ENCODE measurements at regions not wholly inside any gene's neighbourhood (a gene's known extent, or its start where the extent isn't known, plus 50 kb on each side); places are given as distances from the start of the nearest gene placed in this dataset.

DNA sequence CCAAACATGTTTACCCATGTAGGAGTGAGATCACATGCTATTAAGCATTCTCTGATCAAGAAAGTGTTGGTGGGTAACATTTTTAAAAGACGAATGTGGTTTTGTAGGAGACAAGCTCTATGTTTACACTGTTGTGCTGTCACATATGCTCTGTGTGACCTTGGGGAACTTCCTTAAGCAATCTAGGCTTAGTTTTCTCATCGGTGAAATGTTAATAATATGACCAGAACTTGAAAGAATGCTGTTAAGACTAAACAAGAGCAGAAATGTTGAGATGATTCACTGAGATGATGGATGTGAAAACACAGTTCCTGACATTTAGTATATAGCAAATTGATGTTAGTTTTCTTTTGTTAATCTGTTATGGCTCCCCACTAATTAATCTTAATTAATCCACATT lies 860.9 kb upstream of the CNTNAP5 start:
- Mint-ChIP-seq H3K27me3 (ENCODE audit: low read depth) (no peaks in the 10 kb centered on the region), H3K9me3 (ENCODE audit: insufficient read depth) (peaks cover 5% of the 10 kb centered on the region), H3K36me3 (ENCODE audit: low read depth) (no peaks in the 10 kb centered on the region), H3K4me1 (ENCODE audit: low read depth) (no peaks in the 10 kb centered on the region), H3K4me3 (no peak overlapping the region), H3K27ac (no peak overlapping the region)
- CTCF ChIA-PET: no interaction called here
- DNase-seq: no peak
- POLR2A ChIA-PET: no interaction called here
- ATAC-seq: no peak

DNA sequence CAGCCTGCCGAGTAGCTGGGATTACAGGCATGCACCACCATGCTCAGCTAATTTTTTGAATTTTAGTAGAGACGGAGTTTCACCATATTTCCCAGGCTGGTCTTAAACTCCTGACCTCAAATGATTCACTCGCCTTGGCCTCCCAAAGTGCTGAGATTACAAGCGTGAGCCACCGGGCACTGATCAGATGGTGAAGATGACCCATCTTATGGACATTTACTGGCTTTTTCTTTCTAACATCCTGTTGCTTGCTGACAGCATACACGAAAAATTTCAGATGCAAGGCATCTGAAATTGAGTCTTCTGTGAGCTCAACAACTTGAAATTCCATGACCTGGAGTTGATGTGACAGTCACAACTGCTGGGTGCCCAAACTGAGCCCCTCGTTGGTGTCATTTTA lies 859.5 kb upstream of the CNTNAP5 start:
- H3K4me3 Mint-ChIP-seq: no peak overlapping the region
- DNase-seq: no peak
- no peak overlapping the region for H3K27ac Mint-ChIP-seq
- POLR2A ChIA-PET: no interaction called here
- no peaks in the 10 kb centered on the region for H3K4me1 Mint-ChIP-seq (ENCODE audit: low read depth)
- no peaks in the 10 kb centered on the region for H3K27me3 Mint-ChIP-seq (ENCODE audit: low read depth)
- CTCF ChIA-PET: no interaction called here
- ATAC-seq: no peak
- no peaks in the 10 kb centered on the region for H3K36me3 Mint-ChIP-seq (ENCODE audit: low read depth)
- H3K9me3 Mint-ChIP-seq (ENCODE audit: insufficient read depth): peaks cover 10% of the 10 kb centered on the region

DNA sequence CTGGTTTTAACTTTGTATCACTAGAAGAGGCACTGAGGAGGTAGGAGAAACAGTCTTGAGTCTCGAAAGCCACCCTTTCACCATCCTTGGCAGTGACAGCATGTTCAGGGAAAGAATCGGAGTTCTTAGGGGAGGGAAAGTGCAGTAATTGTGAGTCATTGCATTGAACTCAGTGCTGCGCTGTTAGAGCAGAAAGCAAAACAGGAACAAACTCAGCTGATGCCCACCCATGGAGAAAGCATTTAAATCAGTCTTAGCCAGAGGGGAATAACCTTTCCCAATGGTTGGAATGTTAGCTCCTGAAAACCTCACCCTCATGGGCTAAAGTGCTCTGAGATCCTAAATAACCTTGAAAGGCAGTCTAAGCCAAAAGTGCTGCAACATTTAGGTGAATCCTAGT lies 845.6 kb upstream of the CNTNAP5 start:
- DNase-seq: no peak
- Mint-ChIP-seq H3K9me3 (ENCODE audit: insufficient read depth) (peaks cover 24% of the 10 kb centered on the region), H3K27ac (no peak overlapping the region), H3K36me3 (ENCODE audit: low read depth) (no peaks in the 10 kb centered on the region), H3K27me3 (ENCODE audit: low read depth) (no peaks in the 10 kb centered on the region), H3K4me1 (ENCODE audit: low read depth) (no peaks in the 10 kb centered on the region), H3K4me3 (no peak overlapping the region)
- ChIA-PET POLR2A (no interaction called here), CTCF (no interaction called here)
- ATAC-seq: no peak

DNA sequence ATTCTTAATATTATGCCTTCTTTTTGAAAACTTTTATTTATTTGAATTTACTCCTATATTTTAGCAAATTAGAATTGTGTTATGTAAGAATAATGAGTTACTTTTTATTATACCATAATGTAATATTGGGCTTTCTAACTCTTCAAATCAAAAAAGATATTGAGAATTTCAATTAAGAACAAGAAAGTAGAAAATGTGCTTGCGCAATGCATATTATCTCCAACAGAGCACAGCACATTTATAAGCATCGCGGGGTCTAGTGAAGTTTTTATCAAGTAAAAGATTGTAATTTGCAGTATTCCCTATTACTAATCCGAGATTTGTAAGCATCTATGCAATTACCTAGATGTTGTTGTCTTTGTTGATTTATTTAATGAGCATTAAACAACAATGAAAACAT lies 829.1 kb upstream of the CNTNAP5 start:
- DNase-seq (no peak), ATAC-seq (no peak)
- no peaks in the 10 kb centered on the region for H3K36me3 Mint-ChIP-seq (ENCODE audit: low read depth)
- no peaks in the 10 kb centered on the region for H3K4me1 Mint-ChIP-seq (ENCODE audit: low read depth)
- no peaks in the 10 kb centered on the region for H3K27me3 Mint-ChIP-seq (ENCODE audit: low read depth)
- ChIA-PET POLR2A (no interaction called here), CTCF (no interaction called here)
- H3K4me3 Mint-ChIP-seq: no peak overlapping the region
- peaks cover 24% of the 10 kb centered on the region for H3K9me3 Mint-ChIP-seq (ENCODE audit: insufficient read depth)
- H3K27ac Mint-ChIP-seq: no peak overlapping the region

DNA sequence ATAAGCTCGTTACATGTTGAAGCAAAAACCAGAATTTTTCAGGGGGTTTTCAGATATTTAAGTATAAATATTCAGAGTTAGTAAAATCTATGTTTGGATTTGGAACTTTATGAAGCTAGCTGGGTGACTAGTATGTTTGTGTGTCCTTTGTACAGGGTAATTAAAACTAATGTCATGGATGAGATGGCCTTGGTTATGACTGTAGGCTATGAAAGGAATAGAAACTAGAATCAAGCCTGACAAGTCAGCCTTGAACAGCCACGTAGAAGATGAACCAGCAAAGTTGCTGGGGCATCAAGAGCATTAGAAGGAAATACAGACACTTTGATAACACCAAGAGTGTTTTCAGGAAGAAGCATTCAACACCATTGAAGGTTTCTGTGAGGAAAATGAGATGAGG lies 825.1 kb upstream of the CNTNAP5 start:
- H3K27me3 Mint-ChIP-seq (ENCODE audit: low read depth): no peaks in the 10 kb centered on the region
- DNase-seq: no peak
- peaks cover 28% of the 10 kb centered on the region for H3K9me3 Mint-ChIP-seq (ENCODE audit: insufficient read depth)
- no peak for ATAC-seq
- no peak overlapping the region for H3K27ac Mint-ChIP-seq
- H3K4me3 Mint-ChIP-seq: no peak overlapping the region
- H3K36me3 Mint-ChIP-seq (ENCODE audit: low read depth): no peaks in the 10 kb centered on the region
- no peaks in the 10 kb centered on the region for H3K4me1 Mint-ChIP-seq (ENCODE audit: low read depth)
- POLR2A ChIA-PET: no interaction called here
- CTCF ChIA-PET: no interaction called here

DNA sequence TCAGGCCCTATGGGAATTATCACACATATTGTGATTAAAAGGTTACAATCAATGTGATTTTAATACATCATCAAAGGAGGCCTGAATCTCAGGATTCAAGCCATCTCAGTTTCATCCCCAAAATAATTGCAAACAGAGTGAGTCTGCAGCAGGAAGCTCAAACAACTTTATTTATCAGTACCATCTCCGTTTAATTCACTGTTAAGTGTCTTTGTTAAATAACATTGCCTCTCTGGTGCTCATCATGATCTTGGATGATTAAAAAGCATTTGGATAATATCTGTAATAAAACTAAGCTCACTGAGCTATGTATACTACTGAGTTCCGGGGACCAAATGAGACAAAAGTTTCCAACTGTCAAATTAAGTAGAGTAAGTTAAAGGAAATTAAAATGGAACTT lies 817.8 kb upstream of the CNTNAP5 start:
- Mint-ChIP-seq H3K27me3 (ENCODE audit: low read depth) (no peaks in the 10 kb centered on the region), H3K4me3 (no peak overlapping the region), H3K9me3 (ENCODE audit: insufficient read depth) (peaks cover 30% of the 10 kb centered on the region), H3K36me3 (ENCODE audit: low read depth) (no peaks in the 10 kb centered on the region), H3K4me1 (ENCODE audit: low read depth) (no peaks in the 10 kb centered on the region), H3K27ac (no peak overlapping the region)
- DNase-seq (no peak), ATAC-seq (no peak)
- POLR2A ChIA-PET: no interaction called here
- CTCF ChIA-PET: no interaction called here

DNA sequence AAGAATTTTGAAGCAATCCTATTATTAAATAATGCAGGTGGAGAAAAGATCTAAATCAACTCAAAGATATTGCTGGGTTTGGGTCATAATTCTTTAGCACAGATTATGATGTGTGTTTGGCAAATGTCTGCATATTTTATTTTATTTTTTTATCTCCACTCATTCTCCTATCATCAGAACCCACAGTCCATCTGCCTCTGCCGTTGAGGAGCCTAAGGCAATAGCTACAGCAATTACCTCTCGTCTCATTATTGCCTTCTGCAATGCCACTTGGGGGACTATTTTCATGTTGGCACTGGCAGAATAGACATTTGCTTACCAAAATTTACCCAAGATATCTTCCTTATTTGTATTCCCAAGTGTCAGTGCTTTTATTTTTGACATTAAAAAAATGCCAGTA lies 815.9 kb upstream of the CNTNAP5 start:
- Mint-ChIP-seq H3K36me3 (ENCODE audit: low read depth) (no peaks in the 10 kb centered on the region), H3K9me3 (ENCODE audit: insufficient read depth) (peaks cover 27% of the 10 kb centered on the region), H3K4me1 (ENCODE audit: low read depth) (no peaks in the 10 kb centered on the region), H3K27ac (no peak overlapping the region), H3K27me3 (ENCODE audit: low read depth) (no peaks in the 10 kb centered on the region), H3K4me3 (no peak overlapping the region)
- ChIA-PET CTCF (no interaction called here), POLR2A (no interaction called here)
- DNase-seq: no peak
- ATAC-seq: no peak

DNA sequence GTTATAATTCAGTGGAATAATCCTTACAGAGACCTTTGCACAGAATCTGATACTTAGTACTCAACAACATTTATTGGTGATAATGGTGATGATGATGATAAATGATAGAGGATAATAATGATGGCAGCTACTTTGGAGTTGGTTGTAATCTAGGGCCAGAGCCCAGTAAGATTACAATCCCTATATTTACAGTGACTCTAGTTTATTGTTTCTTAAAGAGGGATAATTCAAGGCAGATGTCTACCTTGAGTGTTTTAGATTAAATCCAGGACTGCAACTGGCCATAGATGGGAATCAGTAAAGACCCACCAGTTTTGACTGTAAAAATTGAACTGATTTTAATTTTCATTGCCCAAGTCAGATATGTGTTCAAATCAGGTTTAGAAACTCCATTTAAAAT lies 813.9 kb upstream of the CNTNAP5 start:
- no peak for DNase-seq
- ChIA-PET CTCF (no interaction called here), POLR2A (no interaction called here)
- no peak for ATAC-seq
- Mint-ChIP-seq H3K27me3 (ENCODE audit: low read depth) (no peaks in the 10 kb centered on the region), H3K36me3 (ENCODE audit: low read depth) (no peaks in the 10 kb centered on the region), H3K4me1 (ENCODE audit: low read depth) (no peaks in the 10 kb centered on the region), H3K9me3 (ENCODE audit: insufficient read depth) (peaks cover 27% of the 10 kb centered on the region), H3K4me3 (no peak overlapping the region), H3K27ac (no peak overlapping the region)

DNA sequence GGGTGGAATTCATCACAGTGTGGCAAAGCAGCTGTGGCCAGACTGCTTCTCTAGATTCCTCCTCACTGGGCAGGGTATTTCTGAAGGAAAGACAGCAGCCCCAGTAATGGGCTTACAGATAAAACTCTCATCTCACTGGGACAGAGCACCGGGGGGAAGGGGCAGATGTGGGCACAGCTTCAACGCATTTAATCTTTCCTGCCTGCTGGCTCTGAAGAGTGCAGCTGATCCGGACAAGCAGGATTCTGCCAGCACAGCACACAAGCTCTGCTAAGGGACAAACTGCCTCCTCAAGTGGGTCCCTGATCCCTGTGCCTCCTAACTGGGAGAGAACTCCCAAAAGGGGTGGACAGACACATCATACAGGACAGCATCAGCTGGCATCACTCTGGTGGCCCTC lies 779.9 kb upstream of the CNTNAP5 start:
- no peak for DNase-seq
- H3K4me1 Mint-ChIP-seq (ENCODE audit: low read depth): no peaks in the 10 kb centered on the region
- H3K4me3 Mint-ChIP-seq: no peak overlapping the region
- CTCF ChIA-PET: no interaction called here
- POLR2A ChIA-PET: no interaction called here
- ATAC-seq: no peak
- no peaks in the 10 kb centered on the region for H3K36me3 Mint-ChIP-seq (ENCODE audit: low read depth)
- no peak overlapping the region for H3K27ac Mint-ChIP-seq
- H3K9me3 Mint-ChIP-seq (ENCODE audit: insufficient read depth): peaks cover 13% of the 10 kb centered on the region
- H3K27me3 Mint-ChIP-seq (ENCODE audit: low read depth): no peaks in the 10 kb centered on the region

DNA sequence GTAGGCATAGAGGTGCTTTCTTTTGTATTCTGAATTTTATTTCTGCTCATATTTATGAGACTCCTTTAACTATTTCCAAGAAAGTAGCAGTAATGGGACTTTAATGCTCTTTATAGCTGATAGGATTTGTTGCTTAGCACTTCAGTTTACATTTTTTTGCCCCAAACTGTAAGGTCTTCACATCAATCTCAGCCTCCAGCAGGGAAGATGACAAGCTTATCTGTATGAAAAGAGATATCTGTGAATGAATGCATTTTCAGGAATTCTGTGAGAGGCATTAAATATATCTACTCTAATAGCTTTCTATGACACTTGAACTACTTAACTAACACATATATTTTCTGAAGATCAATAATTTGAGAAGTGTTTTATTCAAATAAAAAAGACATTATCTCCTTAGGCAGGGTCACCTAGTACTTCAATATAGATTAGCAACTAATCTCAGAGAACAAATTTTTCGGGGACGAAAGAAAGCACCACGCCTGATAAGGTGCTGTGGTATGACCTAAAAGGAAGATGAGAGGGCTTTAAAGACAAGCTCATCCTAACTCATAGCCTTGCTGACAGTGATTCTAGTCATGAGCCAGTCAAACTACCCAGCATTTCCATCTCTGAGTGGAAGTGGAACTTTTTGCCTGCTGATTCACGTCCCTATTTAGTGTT lies 766.1 kb upstream of the CNTNAP5 start:
- H3K27me3 Mint-ChIP-seq (ENCODE audit: low read depth): no peaks in the 10 kb centered on the region
- ChIA-PET CTCF (no interaction called here), POLR2A (no interaction called here)
- ATAC-seq: no peak
- no peak for DNase-seq
- no peaks in the 10 kb centered on the region for H3K36me3 Mint-ChIP-seq (ENCODE audit: low read depth)
- H3K4me3 Mint-ChIP-seq: no peak overlapping the region
- no peaks in the 10 kb centered on the region for H3K4me1 Mint-ChIP-seq (ENCODE audit: low read depth)
- no peak overlapping the region for H3K27ac Mint-ChIP-seq
- H3K9me3 Mint-ChIP-seq (ENCODE audit: insufficient read depth): peaks cover 21% of the 10 kb centered on the region

DNA sequence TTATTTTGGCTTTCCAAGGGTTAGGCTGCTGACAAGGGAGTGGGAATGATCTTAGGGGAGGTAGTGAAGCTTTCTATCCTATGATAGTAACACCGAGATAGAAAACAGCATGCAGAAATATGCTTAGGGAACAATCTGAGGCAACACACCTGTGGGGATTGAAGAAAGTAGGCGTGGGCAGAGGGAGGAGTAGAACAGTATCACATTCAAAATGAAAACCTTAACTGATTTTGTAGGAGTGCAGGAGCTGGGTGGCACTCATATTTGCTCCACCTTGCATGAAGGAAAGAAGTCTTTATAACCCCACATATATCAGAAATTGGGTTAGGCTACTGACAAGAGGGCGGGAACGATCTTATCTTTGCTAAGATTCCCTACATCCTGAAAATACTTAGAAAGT lies 762.2 kb upstream of the CNTNAP5 start:
- Mint-ChIP-seq H3K4me1 (ENCODE audit: low read depth) (no peaks in the 10 kb centered on the region), H3K4me3 (no peak overlapping the region), H3K36me3 (ENCODE audit: low read depth) (no peaks in the 10 kb centered on the region), H3K27me3 (ENCODE audit: low read depth) (no peaks in the 10 kb centered on the region), H3K27ac (no peak overlapping the region), H3K9me3 (ENCODE audit: insufficient read depth) (peaks cover 21% of the 10 kb centered on the region)
- ATAC-seq: no peak
- ChIA-PET POLR2A (no interaction called here), CTCF (no interaction called here)
- DNase-seq: no peak

DNA sequence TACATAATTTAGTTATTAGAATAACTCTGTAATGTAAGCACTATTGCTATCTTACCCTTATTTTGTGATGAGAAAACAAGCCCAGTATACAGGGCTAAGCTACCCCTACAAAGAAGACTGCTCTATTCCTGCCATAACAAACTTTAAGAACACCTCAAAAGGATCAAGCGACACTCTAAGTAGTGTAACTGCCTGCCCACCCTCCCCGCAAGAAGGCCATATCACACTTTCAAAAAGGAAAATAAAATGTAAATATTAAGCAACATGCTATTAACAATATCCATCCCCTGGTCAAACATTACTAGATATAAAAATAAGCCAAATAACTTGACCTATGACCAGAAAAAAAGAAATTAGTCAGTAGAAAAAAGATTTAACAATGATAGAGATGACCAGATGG lies 741.7 kb upstream of the CNTNAP5 start:
- Mint-ChIP-seq H3K27ac (no peak overlapping the region), H3K36me3 (ENCODE audit: low read depth) (no peaks in the 10 kb centered on the region), H3K27me3 (ENCODE audit: low read depth) (no peaks in the 10 kb centered on the region), H3K9me3 (ENCODE audit: insufficient read depth) (peaks cover 6% of the 10 kb centered on the region), H3K4me1 (ENCODE audit: low read depth) (no peaks in the 10 kb centered on the region), H3K4me3 (no peak overlapping the region)
- ATAC-seq (no peak), DNase-seq (no peak)
- POLR2A ChIA-PET: no interaction called here
- CTCF ChIA-PET: no interaction called here

DNA sequence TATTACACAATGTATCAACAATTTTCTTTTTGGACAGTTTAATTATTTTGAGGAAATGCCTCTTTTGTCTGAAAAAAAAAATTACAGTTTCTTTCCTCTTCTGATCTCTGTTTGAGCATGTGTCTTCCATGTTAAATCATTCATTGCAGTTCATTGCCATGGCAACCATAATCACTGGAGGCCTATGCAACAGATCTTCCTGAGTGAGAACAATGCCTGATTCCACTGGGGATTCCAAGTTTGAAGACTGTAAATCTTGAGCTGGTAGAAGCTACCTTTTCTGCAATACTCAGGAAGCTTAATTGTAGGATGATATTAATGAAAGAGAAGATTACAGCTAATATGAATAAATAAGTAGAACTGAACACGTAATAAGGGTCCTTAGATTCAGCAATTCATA lies 721.4 kb upstream of the CNTNAP5 start:
- DNase-seq: no peak
- Mint-ChIP-seq H3K4me1 (ENCODE audit: low read depth) (no peaks in the 10 kb centered on the region), H3K27me3 (ENCODE audit: low read depth) (no peaks in the 10 kb centered on the region), H3K36me3 (ENCODE audit: low read depth) (no peaks in the 10 kb centered on the region), H3K4me3 (no peak overlapping the region), H3K27ac (no peak overlapping the region), H3K9me3 (ENCODE audit: insufficient read depth) (peaks cover 17% of the 10 kb centered on the region)
- ChIA-PET POLR2A (no interaction called here), CTCF (no interaction called here)
- ATAC-seq: no peak

All from activated CD8-positive, alpha-beta T cell treated with anti-CD3 and anti-CD28 coated beads, Interleukin-2, amount 10 ng/mL, durations not matched to agents 7 days and 5 days (primary cell).